Stomach (tissue), 4 donors: ENCODE measurements at regions not wholly inside any gene's neighbourhood (a gene's known extent, or its start where the extent isn't known, plus 50 kb on each side); places are given as distances from the start of the nearest gene placed in this dataset.

ENCODE experiments used
- EP300 ChIP-seq: sonication (generic); formaldehyde crosslinking; IDR thresholded peaks from one replicate; pipeline ENCODE4 v1.6.1; 2017; ENCODE audit warnings: antibody characterized with exemption
- POLR2A ChIP-seq, 4 donors: fragments of 450-650 bp; IDR thresholded peaks; one replicate each; pipeline ENCODE4 v1.6.1; 2016; ENCODE audit warnings: antibody characterized with exemption in 4 of 4, control low read depth in 2 of 4, mild to moderate bottlenecking in 1 of 4, moderate library complexity in 1 of 4
- POLR2AphosphoS5 ChIP-seq, 3 donors: sonication (generic); formaldehyde crosslinking; IDR thresholded peaks; one replicate each; pipeline ENCODE4 v1.6.1; 2016; ENCODE audit warnings: antibody characterized with exemption in 3 of 3
- TF ChIP-seq, protein P1 (sequence below), 7 experiments: fragments of 450-650 bp in 4 of 7; fragments of 200-600 bp in 3 of 7; sonication (generic) in 3 of 7; IDR thresholded peaks; one replicate each; pipeline ENCODE4 v1.5.1; 2016 to 2019; ENCODE audit warnings: antibody characterized with exemption in 7 of 7, control low read depth in 2 of 7, mild to moderate bottlenecking in 1 of 7

DNA sequence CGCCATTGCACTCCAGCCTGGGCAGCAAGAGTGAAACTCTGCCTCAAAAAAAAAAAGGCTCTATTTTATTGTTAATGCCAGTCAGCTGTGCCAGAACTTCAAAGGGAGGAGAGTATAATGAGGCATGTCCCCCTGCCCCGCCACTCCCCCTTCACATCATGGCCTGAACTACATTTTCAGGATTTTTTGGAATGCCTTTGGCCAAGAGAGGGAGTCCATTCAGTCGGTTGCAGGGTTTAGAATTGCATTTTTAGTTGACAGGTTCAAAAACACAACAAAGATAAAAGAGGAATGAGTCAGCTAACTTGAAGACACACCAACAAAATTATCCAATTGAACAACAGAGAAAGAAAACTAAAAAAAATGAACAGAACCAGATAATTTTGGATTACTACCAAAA lies 59.1 kb downstream of the CEP43 start:
- TF ChIP-seq POLR2A (IDR thresholded peaks at IDR 0.05) = no peak
- TF ChIP-seq EP300 = no peak
- TF ChIP-seq, protein P1, sequence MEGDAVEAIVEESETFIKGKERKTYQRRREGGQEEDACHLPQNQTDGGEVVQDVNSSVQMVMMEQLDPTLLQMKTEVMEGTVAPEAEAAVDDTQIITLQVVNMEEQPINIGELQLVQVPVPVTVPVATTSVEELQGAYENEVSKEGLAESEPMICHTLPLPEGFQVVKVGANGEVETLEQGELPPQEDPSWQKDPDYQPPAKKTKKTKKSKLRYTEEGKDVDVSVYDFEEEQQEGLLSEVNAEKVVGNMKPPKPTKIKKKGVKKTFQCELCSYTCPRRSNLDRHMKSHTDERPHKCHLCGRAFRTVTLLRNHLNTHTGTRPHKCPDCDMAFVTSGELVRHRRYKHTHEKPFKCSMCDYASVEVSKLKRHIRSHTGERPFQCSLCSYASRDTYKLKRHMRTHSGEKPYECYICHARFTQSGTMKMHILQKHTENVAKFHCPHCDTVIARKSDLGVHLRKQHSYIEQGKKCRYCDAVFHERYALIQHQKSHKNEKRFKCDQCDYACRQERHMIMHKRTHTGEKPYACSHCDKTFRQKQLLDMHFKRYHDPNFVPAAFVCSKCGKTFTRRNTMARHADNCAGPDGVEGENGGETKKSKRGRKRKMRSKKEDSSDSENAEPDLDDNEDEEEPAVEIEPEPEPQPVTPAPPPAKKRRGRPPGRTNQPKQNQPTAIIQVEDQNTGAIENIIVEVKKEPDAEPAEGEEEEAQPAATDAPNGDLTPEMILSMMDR (IDR thresholded peaks at IDR 0.05) = no peak
- TF ChIP-seq POLR2AphosphoS5 (IDR thresholded peaks at IDR 0.05) = no peak
